Mucosa of descending colon (tissue), 3 donors: ENCODE measurements at regions not wholly inside any gene's neighbourhood (a gene's known extent, or its start where the extent isn't known, plus 50 kb on each side); places are given as distances from the start of the nearest gene placed in this dataset.

Experiments used
- ATAC-seq: fragments of 200-7000 bp; cut with Tn5 transposase; one replicate; pipeline ENCODE4 v1.9.1; 2020; ENCODE audit warnings: mild to moderate bottlenecking, moderate library complexity
- DNase-seq, 3 donors: peaks; one replicate each; pipeline ENCODE4 v3.0.0-alpha.2; 2020
- H3K36me3 ChIP-seq: fragments of 200-600 bp; one replicate; pipeline ENCODE4 v1.8.0; 2021; ENCODE audit warnings: low read depth, mild to moderate bottlenecking
- H3K4me1 ChIP-seq: fragments of 200-600 bp; one replicate; pipeline ENCODE4 v1.8.0; 2021; ENCODE audit warnings: low read depth, mild to moderate bottlenecking
- H3K4me3 ChIP-seq: fragments of 200-600 bp; one replicate; pipeline ENCODE4 v1.8.0; 2021; ENCODE audit warnings: mild to moderate bottlenecking
- H3K9me3 ChIP-seq: fragments of 200-600 bp; one replicate; pipeline ENCODE4 v1.8.0; 2021; ENCODE audit warnings: mild to moderate bottlenecking
- intact Hi-C, 2 donors: fragments of 100-400 bp; cut with DNase I in 1 of 2; cut with micrococcal nuclease in 1 of 2; formaldehyde crosslinking; loops; one replicate each; pipeline versions ENCODE4 v1.11.0 to v1.11.1; 2022; cut with DNase I, micrococcal nuclease
- TF ChIP-seq, protein P1 (sequence below): fragments of 200-600 bp; IDR thresholded peaks from one replicate; pipeline ENCODE4 v1.8.0; 2022; ENCODE audit warnings: antibody characterized with exemption, mild to moderate bottlenecking
- donor health status: DM: no; HTN: no; CAD: no; lungs with moderate emphysema.
- donor health status: DM: no; HTN: no; CAD: no.
- donor health status: DM: no; HTN: yes; CAD: no.

DNA sequence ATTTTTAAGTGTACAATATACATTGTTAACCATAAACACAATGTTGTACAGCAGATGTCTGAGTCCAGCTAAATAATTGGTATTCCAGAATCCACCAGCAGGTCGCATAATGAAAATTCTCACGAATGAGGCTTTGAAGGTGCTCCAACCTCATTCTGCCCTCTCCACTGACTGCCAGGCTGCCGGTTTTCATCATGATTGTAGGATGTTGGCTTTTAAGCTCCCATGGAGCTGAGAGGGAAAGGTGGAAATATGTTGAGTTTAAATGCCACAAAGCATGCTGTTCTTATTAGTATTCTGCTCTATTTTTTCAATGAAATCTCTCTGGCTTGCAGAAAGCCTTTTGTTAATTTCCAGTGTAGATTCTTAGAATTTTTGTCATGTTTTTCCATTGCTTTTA, 337.2 kb upstream of the DDI1 start:
- Histone ChIP-seq H3K4me3 (no peak overlapping the region), H3K4me1 (no peaks in the 10 kb centered on the region), H3K9me3 (no peaks in the 10 kb centered on the region), H3K36me3 (no peaks in the 10 kb centered on the region)
- intact Hi-C loops = no loop called here
- DNase-seq (no peak), ATAC-seq (no peak)
- TF ChIP-seq, protein P1, sequence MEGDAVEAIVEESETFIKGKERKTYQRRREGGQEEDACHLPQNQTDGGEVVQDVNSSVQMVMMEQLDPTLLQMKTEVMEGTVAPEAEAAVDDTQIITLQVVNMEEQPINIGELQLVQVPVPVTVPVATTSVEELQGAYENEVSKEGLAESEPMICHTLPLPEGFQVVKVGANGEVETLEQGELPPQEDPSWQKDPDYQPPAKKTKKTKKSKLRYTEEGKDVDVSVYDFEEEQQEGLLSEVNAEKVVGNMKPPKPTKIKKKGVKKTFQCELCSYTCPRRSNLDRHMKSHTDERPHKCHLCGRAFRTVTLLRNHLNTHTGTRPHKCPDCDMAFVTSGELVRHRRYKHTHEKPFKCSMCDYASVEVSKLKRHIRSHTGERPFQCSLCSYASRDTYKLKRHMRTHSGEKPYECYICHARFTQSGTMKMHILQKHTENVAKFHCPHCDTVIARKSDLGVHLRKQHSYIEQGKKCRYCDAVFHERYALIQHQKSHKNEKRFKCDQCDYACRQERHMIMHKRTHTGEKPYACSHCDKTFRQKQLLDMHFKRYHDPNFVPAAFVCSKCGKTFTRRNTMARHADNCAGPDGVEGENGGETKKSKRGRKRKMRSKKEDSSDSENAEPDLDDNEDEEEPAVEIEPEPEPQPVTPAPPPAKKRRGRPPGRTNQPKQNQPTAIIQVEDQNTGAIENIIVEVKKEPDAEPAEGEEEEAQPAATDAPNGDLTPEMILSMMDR = no peak

DNA sequence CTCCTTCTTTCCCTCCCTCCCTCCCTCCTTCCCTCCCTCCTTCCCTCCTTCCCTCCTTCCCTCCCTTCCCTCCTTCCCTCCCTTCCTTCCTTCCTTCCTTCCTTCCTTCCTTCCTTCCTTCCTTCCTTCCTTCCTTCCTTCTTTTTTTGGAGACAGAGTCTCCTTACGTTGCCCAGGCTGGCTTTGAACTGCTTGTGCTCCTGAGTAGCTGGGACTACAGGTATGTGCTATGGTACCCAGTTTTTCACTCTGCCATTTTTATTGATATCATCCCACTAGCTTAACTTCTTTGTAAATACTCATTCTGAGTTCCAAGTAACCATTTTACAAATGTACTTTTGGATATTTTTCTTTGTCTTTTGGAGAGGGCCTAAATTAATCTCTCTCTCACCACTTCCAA, 336.8 kb upstream of the DDI1 start:
- TF ChIP-seq, protein P1 = no peak
- H3K36me3 ChIP-seq = no peaks in the 10 kb centered on the region
- no peak for DNase-seq
- ATAC-seq = no peak
- H3K4me1 ChIP-seq = no peaks in the 10 kb centered on the region
- intact Hi-C loops = no loop called here
- H3K9me3 ChIP-seq = no peaks in the 10 kb centered on the region
- no peak overlapping the region for H3K4me3 ChIP-seq

DNA sequence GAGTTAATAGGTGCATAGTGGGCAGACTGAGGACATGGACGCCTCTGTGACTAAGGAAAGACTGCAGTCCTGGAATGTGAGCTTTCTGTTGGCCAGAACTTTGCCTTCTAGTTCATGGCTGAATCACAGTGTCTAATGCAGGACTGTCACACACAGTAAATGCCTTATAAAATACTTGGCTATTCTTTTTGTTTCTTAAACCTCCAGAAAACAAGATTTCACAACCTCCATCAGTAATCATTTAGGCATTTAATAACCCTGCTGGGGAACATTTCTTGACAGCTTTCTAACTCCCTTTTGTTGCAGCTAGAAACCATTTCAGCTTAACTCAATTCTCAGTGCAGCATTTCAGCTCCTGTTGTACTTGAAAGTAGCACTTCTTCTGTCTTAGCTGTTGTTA, 335.8 kb upstream of the DDI1 start:
- TF ChIP-seq, protein P1 = no peak
- H3K4me1 ChIP-seq = no peaks in the 10 kb centered on the region
- no peaks in the 10 kb centered on the region for H3K36me3 ChIP-seq
- intact Hi-C loops = no loop called here
- ATAC-seq = no peak
- H3K4me3 ChIP-seq = no peak overlapping the region
- DNase-seq = no peak
- no peaks in the 10 kb centered on the region for H3K9me3 ChIP-seq

DNA sequence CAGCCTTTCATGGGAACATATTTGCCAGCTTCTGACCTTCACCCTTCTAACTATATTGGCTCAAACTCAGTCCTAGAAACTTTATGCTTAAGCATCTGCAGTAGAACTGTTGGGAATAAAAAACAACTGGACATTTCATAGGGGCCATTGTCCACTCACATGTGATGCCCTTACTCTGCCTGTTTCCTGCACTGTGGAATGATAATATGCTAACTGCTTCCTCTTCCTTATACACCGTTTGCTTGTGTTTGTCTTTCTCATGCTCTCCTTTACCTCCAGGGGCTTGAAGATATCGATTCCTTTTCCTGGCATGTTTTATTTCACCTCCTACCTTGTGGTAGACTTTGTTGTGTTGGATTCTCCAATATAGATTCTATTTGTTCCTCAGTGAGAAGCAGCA, 333.0 kb upstream of the DDI1 start:
- Histone ChIP-seq H3K4me1 (no peaks in the 10 kb centered on the region), H3K36me3 (no peaks in the 10 kb centered on the region), H3K9me3 (no peaks in the 10 kb centered on the region), H3K4me3 (no peak overlapping the region)
- intact Hi-C loops = no loop called here
- DNase-seq (no peak), ATAC-seq (peak; percentile 52)
- TF ChIP-seq, protein P1 = no peak

DNA sequence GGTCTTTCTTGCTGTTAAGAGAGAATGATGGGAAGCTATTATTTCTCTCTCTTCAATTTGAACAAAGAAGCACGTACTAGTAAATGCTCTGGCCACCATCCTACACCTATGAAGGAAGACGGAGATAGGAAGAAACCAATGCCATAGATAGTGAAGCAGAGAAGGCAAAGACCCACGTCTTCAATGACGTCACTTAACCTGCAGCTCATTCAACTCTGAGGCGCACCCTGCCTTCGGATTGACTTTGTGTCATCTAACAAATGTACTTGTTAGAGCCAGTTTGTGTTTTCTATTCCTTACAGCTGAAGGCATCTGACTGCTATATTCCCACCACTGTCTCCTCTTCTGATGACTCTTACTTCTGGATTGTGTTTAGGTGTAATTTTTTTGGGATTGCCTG, 332.5 kb upstream of the DDI1 start:
- Histone ChIP-seq H3K4me1 (no peaks in the 10 kb centered on the region), H3K36me3 (no peaks in the 10 kb centered on the region), H3K9me3 (no peaks in the 10 kb centered on the region), H3K4me3 (no peak overlapping the region)
- TF ChIP-seq, protein P1 = no peak
- intact Hi-C loops = no loop called here
- ATAC-seq (no peak), DNase-seq (no peak)

DNA sequence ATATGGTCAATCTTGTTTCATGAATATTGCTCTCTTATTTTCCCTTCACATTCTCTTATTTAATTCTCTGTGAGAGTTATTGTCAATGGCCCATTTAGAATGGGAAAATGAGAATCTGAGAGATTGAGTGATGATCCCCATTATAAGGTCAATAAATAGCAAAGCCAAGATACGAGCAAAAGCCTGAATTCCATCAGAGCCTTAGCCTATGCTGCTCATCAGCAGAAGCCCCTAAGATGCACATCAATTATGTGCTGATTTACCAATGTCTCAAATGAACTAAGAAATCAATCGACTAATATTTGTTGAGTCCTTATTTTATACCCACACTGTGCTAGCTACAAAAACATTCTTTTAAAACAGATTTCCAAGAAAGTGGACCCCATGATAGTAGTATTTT, 330.8 kb upstream of the DDI1 start:
- intact Hi-C loops = no loop called here
- DNase-seq = no peak
- no peak overlapping the region for H3K4me3 ChIP-seq
- H3K9me3 ChIP-seq = no peaks in the 10 kb centered on the region
- H3K4me1 ChIP-seq = no peaks in the 10 kb centered on the region
- TF ChIP-seq, protein P1 = no peak
- no peak for ATAC-seq
- H3K36me3 ChIP-seq = no peaks in the 10 kb centered on the region
